CD8-positive, alpha-beta memory T cell (primary cell): ENCODE measurements at regions not wholly inside any gene's neighbourhood (a gene's known extent, or its start where the extent isn't known, plus 50 kb on each side); places are given as distances from the start of the nearest gene placed in this dataset.
A peak's percentile ranks its signal among the peaks of the same experiment; 100 is the strongest.

ENCODE experiments used
- CTCF ChIA-PET: fragments of 350-600 bp; sonication (Branson Sonifier 250); formaldehyde crosslinking; loops from one replicate; lab custom pipeline; 2021; ENCODE audit warnings: antibody characterized with exemption; lab: Charles Lee
- POLR2A ChIA-PET: fragments of 350-600 bp; sonication (Branson Sonifier 250); formaldehyde crosslinking; loops from one replicate; lab custom pipeline; 2021; ENCODE audit warnings: antibody characterized with exemption; lab: Charles Lee
- DNase-seq, 5 donors: peaks; one replicate each; pipeline versions ENCODE4 v3.0.0 to v3.0.0-alpha.2; 2020 to 2022; ENCODE audit warnings: mixed read lengths in 1 of 5
- H3K27ac ChIP-seq: one replicate; pipeline ENCODE4 v1.7.0; 2013; ENCODE audit warnings: low read depth, mild to moderate bottlenecking, low read length, moderate library complexity
- H3K27me3 ChIP-seq: 2 replicates; pipeline ENCODE4 v1.7.0; 2013; ENCODE audit warnings: low read length, mild to moderate bottlenecking; ENCODE audit not compliant: insufficient read depth, poor library complexity, severe bottlenecking
- H3K36me3 ChIP-seq: 2 replicates; pipeline ENCODE4 v1.7.0; 2013; ENCODE audit warnings: mild to moderate bottlenecking, low read length, moderate library complexity; ENCODE audit not compliant: insufficient read depth
- H3K4me1 ChIP-seq: 2 replicates; pipeline ENCODE4 v1.7.0; 2013; ENCODE audit warnings: mild to moderate bottlenecking, low read length, moderate library complexity; ENCODE audit not compliant: insufficient read depth
- H3K4me3 ChIP-seq: 2 replicates; pipeline ENCODE4 v1.7.0; 2013; ENCODE audit warnings: mild to moderate bottlenecking, low read length
- H3K9me3 ChIP-seq: 2 replicates; pipeline ENCODE4 v1.7.0; 2013; ENCODE audit warnings: mild to moderate bottlenecking, low read length
- H3K27ac Mint-ChIP-seq, 8 donors: one replicate each; pipeline ENCODE4 v1.8.0; 2020 to 2021; ENCODE audit warnings: mixed read lengths in 8 of 8, mild to moderate bottlenecking in 6 of 8, inconsistent platforms in 3 of 8, moderate library complexity in 3 of 8
- H3K27me3 Mint-ChIP-seq, 2 donors: one replicate each; pipeline ENCODE4 v1.8.0; 2020 to 2021; ENCODE audit warnings: mixed read lengths in 2 of 2, mild to moderate bottlenecking in 1 of 2, moderate library complexity in 1 of 2
- H3K36me3 Mint-ChIP-seq, 3 donors: one replicate each; pipeline ENCODE4 v1.8.0; 2020 to 2021; ENCODE audit warnings: mixed read lengths in 3 of 3, inconsistent platforms in 1 of 3, mild to moderate bottlenecking in 1 of 3
- H3K4me1 Mint-ChIP-seq, 3 donors: one replicate each; pipeline ENCODE4 v1.8.0; 2020 to 2021; ENCODE audit warnings: mixed read lengths in 3 of 3, inconsistent platforms in 1 of 3, mild to moderate bottlenecking in 1 of 3
- H3K4me3 Mint-ChIP-seq, 7 donors: one replicate each; pipeline ENCODE4 v1.8.0; 2020 to 2021; ENCODE audit warnings: mixed read lengths in 7 of 7, mild to moderate bottlenecking in 6 of 7, moderate library complexity in 4 of 7, inconsistent platforms in 2 of 7
- H3K9me3 Mint-ChIP-seq, 5 donors: one replicate each; pipeline ENCODE4 v1.8.0; 2020 to 2022; ENCODE audit warnings: mixed read lengths in 5 of 5, mild to moderate bottlenecking in 3 of 5, moderate library complexity in 2 of 5, inconsistent platforms in 1 of 5

DNA sequence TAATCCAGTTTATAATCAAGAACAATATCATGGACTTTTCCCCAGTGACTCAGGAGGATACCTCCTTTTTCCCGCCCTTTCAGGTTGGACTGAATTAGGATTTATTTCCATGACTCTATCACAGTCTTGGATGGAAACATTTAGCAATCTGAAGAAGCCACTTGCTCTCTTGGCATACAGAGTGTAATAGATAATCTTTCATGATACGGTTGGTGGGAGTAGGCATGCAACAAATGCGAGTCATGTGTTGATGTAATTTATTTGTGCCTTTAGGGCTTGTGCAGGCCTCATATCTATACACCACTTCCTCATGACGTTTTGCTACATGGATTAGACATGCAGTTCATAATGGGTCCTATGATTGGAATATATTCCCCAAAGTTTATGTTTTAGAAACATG is 54.2 kb upstream of the MCTP2 start:
- Mint-ChIP-seq H3K4me1 (peaks cover 0 to 5% (median 2%) of the 10 kb centered on the region in 3 donors), H3K27me3 (peaks cover 4 to 9% of the 10 kb centered on the region in 2 donors), H3K9me3 (peaks cover 0 to 3% (median 0%) of the 10 kb centered on the region in 5 donors), H3K27ac (no peak overlapping the region), H3K36me3 (peaks cover 0 to 7% (median 6%) of the 10 kb centered on the region in 3 donors), H3K4me3 (no peak overlapping the region)
- ChIA-PET POLR2A (no interaction called here), CTCF (no interaction called here)
- no peak overlapping the region for H3K27ac ChIP-seq
- DNase-seq: no peak
- no peaks in the 10 kb centered on the region for H3K4me1 ChIP-seq
- H3K9me3 ChIP-seq: no peaks in the 10 kb centered on the region
- no peaks in the 10 kb centered on the region for H3K36me3 ChIP-seq
- H3K27me3 ChIP-seq: no peaks in the 10 kb centered on the region
- no peak overlapping the region for H3K4me3 ChIP-seq

DNA sequence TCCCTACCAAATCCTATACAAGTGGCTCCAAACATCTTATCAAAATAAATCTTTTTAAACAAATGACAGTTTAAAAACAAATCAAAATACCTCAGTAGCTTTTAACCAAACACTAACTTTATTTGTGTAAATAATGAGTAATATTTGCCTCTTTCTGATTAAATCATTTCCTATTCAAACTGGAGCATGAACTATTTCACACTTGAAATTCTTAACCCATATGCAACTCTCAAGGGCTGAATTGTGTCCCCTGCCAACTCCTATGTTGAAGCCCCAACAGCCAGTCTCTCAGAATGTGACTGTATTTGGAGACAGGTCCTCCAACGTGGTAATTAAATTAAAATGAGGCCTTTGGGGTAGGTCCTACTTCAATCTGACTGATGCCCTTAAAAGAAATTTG is 55.9 kb upstream of the MCTP2 start:
- H3K36me3 Mint-ChIP-seq: peaks cover 0 to 7% (median 6%) of the 10 kb centered on the region in 3 donors
- Histone ChIP-seq H3K27ac (no peak overlapping the region), H3K36me3 (no peaks in the 10 kb centered on the region), H3K27me3 (no peaks in the 10 kb centered on the region), H3K4me1 (no peaks in the 10 kb centered on the region), H3K4me3 (no peak overlapping the region), H3K9me3 (no peaks in the 10 kb centered on the region)
- H3K27ac Mint-ChIP-seq: no peak overlapping the region
- POLR2A ChIA-PET: no interaction called here
- H3K4me1 Mint-ChIP-seq: peaks cover 0 to 5% (median 2%) of the 10 kb centered on the region in 3 donors
- H3K4me3 Mint-ChIP-seq: no peak overlapping the region
- DNase-seq: no peak
- H3K27me3 Mint-ChIP-seq: peaks cover 3 to 19% of the 10 kb centered on the region in 2 donors
- H3K9me3 Mint-ChIP-seq: peaks cover 0 to 3% (median 0%) of the 10 kb centered on the region in 5 donors
- CTCF ChIA-PET: no interaction called here

DNA sequence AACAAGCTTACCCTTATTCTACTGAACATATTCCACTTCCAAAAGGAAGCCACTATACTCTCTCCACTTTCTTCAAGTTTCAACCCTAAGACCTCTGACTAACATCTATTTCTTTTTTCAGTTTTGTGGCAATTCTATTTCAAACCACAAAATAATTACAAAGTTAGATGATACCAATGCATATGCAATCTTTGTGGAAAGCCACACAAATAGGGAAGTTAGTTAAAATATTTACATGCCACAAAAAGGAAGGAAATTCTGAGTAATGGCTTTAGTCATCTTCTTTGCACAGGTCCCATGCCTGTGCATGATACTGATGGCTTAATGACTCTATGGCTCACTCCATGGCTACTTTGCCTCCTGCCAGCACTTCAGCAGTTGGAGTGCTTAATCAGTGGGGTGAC is 57.0 kb upstream of the MCTP2 start:
- DNase-seq: no peak
- peaks cover 3 to 20% of the 10 kb centered on the region in 2 donors for H3K27me3 Mint-ChIP-seq
- Histone ChIP-seq H3K27me3 (no peaks in the 10 kb centered on the region), H3K9me3 (no peaks in the 10 kb centered on the region), H3K4me3 (no peak overlapping the region), H3K4me1 (no peaks in the 10 kb centered on the region), H3K27ac (no peak overlapping the region), H3K36me3 (no peaks in the 10 kb centered on the region)
- ChIA-PET CTCF (interaction anchor here (3.1 kb wide), 1 partner anchor 11 kb away, joined by 9 read pairs; no protein-coding TSS in a partner anchor), POLR2A (no interaction called here)
- peak overlapping the region in 2 of 8 donors; percentile 22 to 42 for H3K27ac Mint-ChIP-seq
- peaks cover 0 to 3% (median 0%) of the 10 kb centered on the region in 5 donors for H3K9me3 Mint-ChIP-seq
- no peak overlapping the region for H3K4me3 Mint-ChIP-seq
- peaks cover 0 to 7% (median 6%) of the 10 kb centered on the region in 3 donors for H3K36me3 Mint-ChIP-seq
- peaks cover 0 to 5% (median 2%) of the 10 kb centered on the region in 3 donors for H3K4me1 Mint-ChIP-seq

DNA sequence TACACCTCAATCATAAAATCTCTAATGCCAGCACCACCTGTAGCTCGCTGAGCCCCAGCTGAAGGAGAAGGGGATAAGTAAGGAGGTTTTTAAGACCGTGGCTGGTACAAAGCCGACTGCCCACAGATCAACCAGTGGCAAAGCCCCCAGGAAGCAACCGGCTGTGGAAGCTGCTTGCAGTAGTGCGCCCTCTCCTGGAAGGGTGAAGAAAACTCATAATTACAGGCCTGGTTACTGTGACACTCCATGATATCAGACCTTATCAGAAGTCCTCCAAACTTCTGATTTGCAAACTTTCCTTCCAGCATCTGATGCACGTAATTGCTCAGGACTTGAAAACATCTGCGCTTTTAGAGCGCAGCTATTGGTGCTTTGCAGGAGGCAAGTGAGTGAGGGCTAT is 63.1 kb upstream of the MCTP2 start:
- Mint-ChIP-seq H3K27me3 (peaks cover 0 to 17% of the 10 kb centered on the region in 2 donors), H3K9me3 (no peaks in the 10 kb centered on the region)

DNA sequence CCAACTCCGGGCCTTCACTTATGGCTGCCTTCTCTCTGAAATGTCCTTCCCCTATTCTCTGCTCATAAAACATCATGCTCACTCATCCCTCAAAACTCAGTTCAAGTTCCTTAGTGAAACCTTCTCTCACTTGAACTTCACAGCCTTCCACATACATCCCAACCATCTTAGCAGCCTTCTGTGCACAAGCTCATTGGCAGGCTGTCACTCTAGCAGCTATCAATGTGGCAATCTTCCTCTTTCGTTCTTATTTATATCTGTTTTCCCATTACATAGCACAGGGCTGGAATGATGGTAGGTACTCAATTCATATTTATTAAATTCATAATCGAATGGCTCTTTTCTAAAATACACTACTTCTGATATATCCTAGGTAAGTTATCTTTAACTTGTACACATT is 66.4 kb upstream of the MCTP2 start:
- Histone ChIP-seq H3K36me3 (no peaks in the 10 kb centered on the region), H3K4me3 (no peak overlapping the region), H3K4me1 (no peaks in the 10 kb centered on the region), H3K9me3 (no peaks in the 10 kb centered on the region), H3K27me3 (no peaks in the 10 kb centered on the region), H3K27ac (no peak overlapping the region)
- Mint-ChIP-seq H3K27ac (peak overlapping the region in 2 of 8 donors; percentile 25 to 59), H3K4me3 (no peak overlapping the region), H3K36me3 (no peaks in the 10 kb centered on the region), H3K9me3 (no peaks in the 10 kb centered on the region), H3K4me1 (no peaks in the 10 kb centered on the region), H3K27me3 (peaks cover 0 to 15% of the 10 kb centered on the region in 2 donors)
- ChIA-PET POLR2A (interaction anchor here (0.9 kb wide), 1 partner anchor 136 kb away, joined by 3 read pairs; no protein-coding TSS in a partner anchor), CTCF (interaction anchor here (1.0 to 8.4 kb wide), 12 partner anchors 8 to 181 kb away, joined by 3 to 182 read pairs (median 6); partner anchors contain the start of gene MCTP2)
- no peak for DNase-seq

More for the DNA sequence above, 63.1 kb upstream of the MCTP2 start:
- no peak overlapping the region for H3K4me3 Mint-ChIP-seq
- Histone ChIP-seq H3K36me3 (no peaks in the 10 kb centered on the region), H3K9me3 (no peaks in the 10 kb centered on the region), H3K27me3 (no peaks in the 10 kb centered on the region), H3K4me1 (no peaks in the 10 kb centered on the region), H3K4me3 (no peak overlapping the region), H3K27ac (no peak overlapping the region)
- no peak for DNase-seq
- H3K27ac Mint-ChIP-seq: peak overlapping the region in 1 of 8 donors; percentile 12
- no peaks in the 10 kb centered on the region for H3K36me3 Mint-ChIP-seq
- H3K4me1 Mint-ChIP-seq: no peaks in the 10 kb centered on the region
- ChIA-PET CTCF (interaction anchor here (1.0 to 8.4 kb wide), 2 partner anchors 61 to 155 kb away, joined by 3 to 182 read pairs; no protein-coding TSS in a partner anchor), POLR2A (no interaction called here)

DNA sequence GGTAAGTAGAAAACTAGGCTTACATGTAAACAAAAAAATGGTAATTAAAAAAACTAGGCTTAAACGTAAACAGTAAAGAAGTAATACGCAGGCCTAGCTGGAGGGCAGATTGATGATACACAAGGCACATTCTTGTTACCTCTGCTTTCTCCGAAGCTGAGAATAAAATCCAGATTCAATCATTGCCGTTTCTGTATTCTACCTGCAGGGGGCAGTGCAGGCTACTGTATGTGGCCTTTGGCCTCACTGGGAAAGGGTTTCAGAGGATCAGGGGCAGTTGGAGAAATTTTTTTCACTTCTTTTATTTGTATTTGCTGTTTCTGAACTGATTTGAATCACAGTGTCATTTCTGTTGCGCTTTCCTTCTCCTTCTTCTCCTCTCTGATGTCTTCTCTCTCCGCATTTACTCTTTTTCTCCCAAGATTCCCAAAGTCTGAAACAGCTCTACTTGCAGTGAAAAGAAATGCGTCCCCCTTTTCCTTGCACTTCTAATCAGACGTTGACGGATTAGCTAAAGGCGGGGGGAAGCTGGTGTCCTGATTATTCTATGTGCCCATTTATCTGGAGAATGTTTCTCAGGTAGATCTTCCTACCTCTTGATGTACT is 67.1 kb upstream of the MCTP2 start:
- Mint-ChIP-seq H3K9me3 (no peaks in the 10 kb centered on the region), H3K27me3 (peaks cover 0 to 15% of the 10 kb centered on the region in 2 donors), H3K4me1 (no peaks in the 10 kb centered on the region), H3K4me3 (no peak overlapping the region), H3K27ac (peak overlapping the region in 2 of 8 donors; percentile 1 to 59), H3K36me3 (no peaks in the 10 kb centered on the region)
- no peaks in the 10 kb centered on the region for H3K9me3 ChIP-seq
- H3K4me1 ChIP-seq: no peaks in the 10 kb centered on the region
- ChIA-PET POLR2A (interaction anchor here (0.9 kb wide), 1 partner anchor 137 kb away, joined by 3 read pairs; no protein-coding TSS in a partner anchor), CTCF (interaction anchor here (0.7 to 8.4 kb wide), 15 partner anchors 9 to 197 kb away, joined by 3 to 182 read pairs (median 5); partner anchors contain the start of gene MCTP2)
- no peak overlapping the region for H3K4me3 ChIP-seq
- H3K27ac ChIP-seq: no peak overlapping the region
- no peaks in the 10 kb centered on the region for H3K36me3 ChIP-seq
- H3K27me3 ChIP-seq: no peaks in the 10 kb centered on the region
- peak; percentile 27 to 62 (median 34) for DNase-seq

DNA sequence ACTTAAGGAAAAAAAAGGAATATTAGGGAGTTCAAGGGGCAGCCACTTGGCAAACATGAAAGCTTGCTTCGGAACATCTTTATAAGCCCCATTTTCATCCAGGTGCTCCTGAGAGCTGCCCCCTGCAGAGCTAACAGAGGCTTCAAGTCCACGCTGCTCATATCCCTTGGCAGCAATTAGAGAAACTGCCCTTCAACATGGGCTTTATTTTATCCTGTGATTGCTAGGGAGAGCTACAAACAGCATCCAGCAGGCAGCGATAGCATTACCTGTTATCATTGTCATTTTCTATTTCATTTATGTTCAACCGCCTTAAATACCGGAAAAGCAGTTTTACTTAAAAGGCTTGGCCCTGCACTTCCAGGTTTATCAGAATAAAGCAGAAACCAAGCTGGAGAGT is 68.4 kb upstream of the MCTP2 start:
- H3K27me3 Mint-ChIP-seq: peaks cover 0 to 18% of the 10 kb centered on the region in 2 donors
- ChIA-PET CTCF (interaction anchor here (1.7 to 8.4 kb wide), 5 partner anchors 10 to 171 kb away, joined by 8 to 182 read pairs (median 9); partner anchors contain the start of gene MCTP2), POLR2A (no interaction called here)
- H3K27ac ChIP-seq: no peak overlapping the region
- H3K4me1 Mint-ChIP-seq: no peaks in the 10 kb centered on the region
- no peaks in the 10 kb centered on the region for H3K36me3 ChIP-seq
- no peaks in the 10 kb centered on the region for H3K9me3 ChIP-seq
- DNase-seq: no peak
- no peak overlapping the region for H3K4me3 ChIP-seq
- H3K27me3 ChIP-seq: no peaks in the 10 kb centered on the region
- H3K4me1 ChIP-seq: no peaks in the 10 kb centered on the region
- H3K36me3 Mint-ChIP-seq: no peaks in the 10 kb centered on the region
- H3K9me3 Mint-ChIP-seq: no peaks in the 10 kb centered on the region
- no peak overlapping the region for H3K4me3 Mint-ChIP-seq
- no peak overlapping the region for H3K27ac Mint-ChIP-seq

DNA sequence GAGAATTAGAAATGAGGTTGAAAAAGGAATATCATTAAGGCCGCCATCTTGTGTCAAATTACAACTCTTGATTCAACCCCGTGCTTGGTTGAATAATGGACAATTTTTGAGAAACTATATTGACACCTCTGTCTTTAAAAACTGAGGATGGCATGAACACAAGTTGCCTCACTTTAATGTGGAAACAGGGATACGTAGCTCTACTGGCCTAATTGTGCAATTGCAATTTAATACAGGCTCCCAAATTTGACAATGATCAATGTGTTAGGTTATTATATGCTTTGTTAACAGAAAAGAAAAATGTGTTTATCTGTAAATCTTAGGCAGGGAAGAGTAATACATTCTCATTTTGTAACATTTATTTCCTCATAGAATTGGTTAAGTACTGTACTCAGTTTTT is 77.1 kb upstream of the MCTP2 start:
- no peaks in the 10 kb centered on the region for H3K4me1 ChIP-seq
- peaks cover 10 to 61% of the 10 kb centered on the region in 2 donors for H3K27me3 Mint-ChIP-seq
- H3K4me3 ChIP-seq: no peak overlapping the region
- no peak for DNase-seq
- ChIA-PET POLR2A (no interaction called here), CTCF (interaction anchor here (1.5 kb wide), 1 partner anchor 170 kb away, joined by 3 read pairs; no protein-coding TSS in a partner anchor)
- no peaks in the 10 kb centered on the region for H3K4me1 Mint-ChIP-seq
- no peak overlapping the region for H3K4me3 Mint-ChIP-seq
- no peaks in the 10 kb centered on the region for H3K9me3 ChIP-seq
- H3K27me3 ChIP-seq: peaks cover 5% of the 10 kb centered on the region
- H3K9me3 Mint-ChIP-seq: peaks cover 0 to 8% (median 2%) of the 10 kb centered on the region in 5 donors
- H3K27ac ChIP-seq: no peak overlapping the region
- H3K36me3 ChIP-seq: no peaks in the 10 kb centered on the region
- peaks cover 0 to 8% (median 0%) of the 10 kb centered on the region in 3 donors for H3K36me3 Mint-ChIP-seq
- H3K27ac Mint-ChIP-seq: no peak overlapping the region
